Large intestine (tissue), 3 donors: ENCODE measurements at regions not wholly inside any gene's neighbourhood (a gene's known extent, or its start where the extent isn't known, plus 50 kb on each side); places are given as distances from the start of the nearest gene placed in this dataset.

Experiments
- DNase-seq, 2 donors: peaks; one replicate each; pipeline versions ENCODE4 v3.0.0 to v3.0.0-alpha.2; 2013
- H3K27ac ChIP-seq: one replicate; pipeline ENCODE4 v1.5.1; 2013; ENCODE audit warnings: low read length
- H3K27me3 ChIP-seq: 2 replicates; pipeline ENCODE4 v1.6.1; 2013; ENCODE audit warnings: low read length; ENCODE audit not compliant: control insufficient read depth, insufficient read depth
- H3K36me3 ChIP-seq: 2 replicates; pipeline ENCODE4 v1.6.1; 2013; ENCODE audit warnings: low read length; ENCODE audit not compliant: control insufficient read depth, insufficient read depth
- H3K4me1 ChIP-seq: one replicate; pipeline ENCODE4 v1.6.1; 2013; ENCODE audit warnings: low read length; ENCODE audit not compliant: control insufficient read depth, insufficient read depth
- H3K4me3 ChIP-seq: one replicate; pipeline ENCODE4 v1.5.1; 2013; ENCODE audit warnings: low read length
- H3K9me3 ChIP-seq: one replicate; pipeline ENCODE4 v1.6.1; 2013; ENCODE audit warnings: mild to moderate bottlenecking, low read depth, low read length, moderate library complexity; ENCODE audit not compliant: control insufficient read depth
- WGBS: methylation state at CpG from one replicate; pipeline ENCODE4 v1.1.5; 2013; ENCODE audit warnings: low lambda C conversion rate; ENCODE audit not compliant: insufficient coverage; 5-methylcytosine and 5-hydroxymethylcytosine counted together

DNA sequence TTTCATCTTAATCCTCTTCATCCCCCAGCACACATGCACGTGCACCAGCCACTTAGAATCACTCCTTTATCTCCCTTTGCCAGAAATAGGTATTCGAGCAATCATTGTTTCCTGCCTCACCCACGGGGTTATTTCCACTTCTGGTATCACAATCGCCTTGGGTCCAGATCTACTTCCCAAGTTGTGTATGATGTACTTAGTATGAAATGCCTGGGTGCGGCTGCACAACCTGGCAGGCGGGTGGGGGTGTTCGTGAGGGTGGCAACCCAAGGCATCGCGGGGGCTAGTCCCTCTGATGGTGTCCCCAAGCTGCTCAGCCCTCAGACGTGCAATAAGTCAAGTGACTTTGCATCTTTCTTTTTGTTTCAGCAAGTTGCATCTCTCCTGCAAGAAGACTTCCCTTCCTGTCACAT, 475.6 kb downstream of the MIAT start:
- Histone ChIP-seq H3K27ac (no peak overlapping the region), H3K27me3 (peaks cover 10% of the 10 kb centered on the region), H3K4me3 (no peak overlapping the region), H3K36me3 (no peaks in the 10 kb centered on the region), H3K4me1 (no peaks in the 10 kb centered on the region), H3K9me3 (no peaks in the 10 kb centered on the region)
- no peak for DNase-seq
- no CpG with 5 or more reads among the region's 10 CpGs for WGBS

DNA sequence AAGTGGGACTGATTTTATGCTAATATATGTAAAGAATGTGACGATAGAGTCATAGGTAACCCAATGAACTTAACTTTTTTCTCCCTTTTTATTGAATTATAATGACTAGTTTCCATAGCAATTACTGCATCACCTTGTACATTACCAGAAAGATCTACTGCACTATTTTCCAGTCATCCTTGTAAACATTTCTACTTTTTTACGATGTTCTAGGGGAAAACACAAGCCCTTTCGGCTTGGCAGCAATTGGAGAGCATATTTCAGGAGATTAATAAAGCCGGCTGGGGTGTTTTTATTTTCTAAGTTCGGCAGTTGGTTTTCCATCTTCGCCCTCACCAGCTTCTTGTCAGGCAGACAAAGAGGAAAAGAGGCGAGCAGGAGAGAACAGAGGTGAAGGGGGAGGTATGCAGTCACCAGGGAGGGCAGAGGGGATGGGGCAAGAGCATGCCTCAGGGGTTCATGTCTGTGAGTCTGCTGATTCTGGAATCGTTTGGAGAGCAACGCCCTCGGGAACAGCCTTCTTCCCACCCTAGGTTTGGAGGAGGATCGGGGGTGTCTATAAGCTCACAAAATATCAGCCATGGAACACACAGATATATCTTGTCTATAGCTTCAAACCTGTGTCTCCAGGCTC, 476.4 kb downstream of the MIAT start:
- WGBS, result 80% methylated on average over 2 of the region's 11 CpGs
- H3K36me3 ChIP-seq, result no peaks in the 10 kb centered on the region
- H3K27ac ChIP-seq, result no peak overlapping the region

DNA sequence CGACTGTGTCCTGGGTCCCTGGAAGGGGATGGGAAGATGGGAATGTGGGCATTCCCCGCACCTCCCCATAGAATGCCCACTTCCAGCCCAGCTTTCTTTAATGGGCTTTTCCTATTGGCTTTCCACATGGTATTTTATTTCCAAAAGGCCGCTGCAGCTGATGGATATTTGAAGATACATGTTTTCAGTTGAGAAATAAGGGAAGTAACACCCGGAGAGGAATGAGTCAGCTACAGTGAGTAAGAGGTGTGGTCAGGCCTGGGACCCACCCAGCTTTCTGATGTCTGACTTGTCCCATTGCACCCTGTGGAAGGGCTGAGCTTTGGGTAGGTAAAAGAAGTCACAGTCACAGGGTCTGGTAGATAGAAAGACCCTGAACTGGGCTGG, 476.9 kb downstream of the MIAT start:
- no peaks in the 10 kb centered on the region for H3K4me1 ChIP-seq
- H3K4me3 ChIP-seq, result no peak overlapping the region
- peaks cover 5% of the 10 kb centered on the region for H3K27me3 ChIP-seq
- H3K27ac ChIP-seq, result no peak overlapping the region
- H3K36me3 ChIP-seq, result no peaks in the 10 kb centered on the region
- DNase-seq, result no peak
- no peaks in the 10 kb centered on the region for H3K9me3 ChIP-seq
- no CpG with 5 or more reads among the region's 4 CpGs for WGBS

More for the DNA sequence above, 476.4 kb downstream of the MIAT start:
- Histone ChIP-seq H3K9me3 (no peaks in the 10 kb centered on the region), H3K4me1 (no peaks in the 10 kb centered on the region), H3K4me3 (no peak overlapping the region), H3K27me3 (peaks cover 6% of the 10 kb centered on the region)
- no peak for DNase-seq

DNA sequence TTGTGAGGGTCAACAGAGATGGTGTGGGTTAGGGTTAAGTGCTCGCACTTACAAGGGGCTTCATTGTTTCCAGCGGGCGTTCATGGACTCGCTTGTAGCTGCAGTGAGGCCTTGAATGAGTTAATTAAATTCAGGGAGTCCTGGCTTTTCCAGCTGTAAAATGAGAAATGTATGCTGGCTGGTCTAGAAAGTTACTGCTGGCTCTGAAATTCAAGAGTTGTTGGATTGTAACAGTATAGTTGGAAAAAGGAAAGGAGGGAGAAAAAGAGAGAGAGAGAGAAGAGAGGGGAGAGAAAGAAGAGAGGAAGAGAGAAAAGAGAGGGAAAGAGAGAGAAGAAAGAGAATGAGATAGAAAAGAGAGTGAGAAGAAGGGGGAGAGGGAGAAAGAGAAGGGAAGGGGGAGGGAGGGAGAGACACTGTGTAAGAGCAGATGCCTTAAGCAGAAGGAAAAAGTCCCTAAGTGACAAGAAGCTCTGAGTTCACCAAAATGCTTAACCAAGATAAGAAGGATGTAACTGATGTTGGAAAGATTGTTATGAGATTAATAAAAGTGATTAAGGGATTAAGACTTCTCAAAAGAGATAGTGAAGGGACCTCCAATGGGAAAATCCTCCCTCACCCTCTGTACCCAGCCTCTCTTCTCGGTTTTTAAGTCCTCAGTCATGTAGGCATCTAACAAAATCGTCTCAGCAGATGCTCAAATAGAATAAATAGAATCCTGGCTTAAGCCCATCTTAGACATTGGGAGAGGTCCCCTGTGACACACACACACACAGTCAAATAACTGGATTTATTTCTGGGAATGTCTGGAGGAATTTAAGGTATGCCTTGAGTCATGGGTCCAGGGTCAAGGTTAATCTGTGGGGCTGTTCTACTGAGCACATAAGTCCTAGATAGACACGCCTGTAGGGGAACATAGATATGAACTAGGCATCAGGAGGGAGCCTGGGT, 477.9 kb downstream of the MIAT start:
- Histone ChIP-seq H3K9me3 (no peaks in the 10 kb centered on the region), H3K36me3 (no peaks in the 10 kb centered on the region)
- WGBS, result 84% methylated on average over 4 of the region's 7 CpGs

DNA sequence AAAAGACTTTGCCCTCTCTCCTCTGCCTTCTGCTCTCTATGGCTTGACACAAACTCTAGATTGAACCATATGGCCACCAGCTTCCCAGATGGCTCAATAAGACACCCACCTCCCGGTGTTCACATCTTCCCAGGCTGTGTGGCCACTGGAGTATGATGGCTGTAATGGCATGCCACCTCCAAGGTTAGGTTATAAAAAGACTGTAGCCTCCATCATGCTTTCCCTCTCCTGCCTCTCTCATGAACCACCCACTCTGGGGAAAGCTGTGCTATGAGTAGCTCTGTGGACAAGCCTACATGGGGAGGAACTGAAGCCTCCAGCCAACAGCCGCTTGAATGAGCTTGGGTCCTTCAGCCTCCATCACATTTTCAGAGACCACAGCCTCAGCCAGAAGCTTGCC, 479.2 kb downstream of the MIAT start:
- WGBS, result no CpG with 5 or more reads among the region's 2 CpGs
- no peak overlapping the region for H3K4me3 ChIP-seq

More for the DNA sequence above, 477.9 kb downstream of the MIAT start:
- Histone ChIP-seq H3K27ac (no peak overlapping the region), H3K27me3 (peaks cover 5% of the 10 kb centered on the region), H3K4me1 (no peaks in the 10 kb centered on the region), H3K4me3 (no peak overlapping the region)
- no peak for DNase-seq

DNA sequence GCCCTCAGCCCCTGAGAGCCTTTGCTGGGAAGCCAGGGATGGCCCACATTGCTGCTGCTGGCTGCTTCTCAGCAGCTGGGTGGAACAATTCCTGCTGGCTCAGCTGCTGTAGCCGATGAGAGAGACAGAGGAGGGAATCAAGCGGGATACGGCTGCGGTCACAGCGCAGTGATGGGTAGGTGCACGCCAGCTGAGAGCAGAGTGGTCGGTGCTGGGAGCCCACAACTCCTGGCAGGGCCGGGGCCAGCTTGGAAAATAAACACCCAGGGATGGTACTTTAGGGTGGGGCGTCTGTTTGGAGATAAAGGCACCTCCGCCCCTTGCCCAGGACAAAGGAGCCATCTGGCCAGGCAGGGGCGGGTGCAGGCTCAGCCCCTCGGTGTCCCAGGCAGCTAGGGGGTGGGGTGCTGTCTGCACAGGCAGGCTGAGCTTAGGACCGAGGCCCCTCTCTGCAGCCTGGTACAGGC, 480.5 kb downstream of the MIAT start:
- Histone ChIP-seq H3K9me3 (no peaks in the 10 kb centered on the region), H3K36me3 (no peaks in the 10 kb centered on the region), H3K27me3 (peaks cover 5% of the 10 kb centered on the region), H3K4me3 (no peak overlapping the region), H3K4me1 (no peaks in the 10 kb centered on the region), H3K27ac (no peak overlapping the region)
- no CpG with 5 or more reads among the region's 13 CpGs for WGBS
- no peak for DNase-seq

More for the DNA sequence above, 479.2 kb downstream of the MIAT start:
- Histone ChIP-seq H3K36me3 (no peaks in the 10 kb centered on the region), H3K27me3 (peaks cover 5% of the 10 kb centered on the region), H3K4me1 (no peaks in the 10 kb centered on the region), H3K27ac (no peak overlapping the region), H3K9me3 (no peaks in the 10 kb centered on the region)
- no peak for DNase-seq

DNA sequence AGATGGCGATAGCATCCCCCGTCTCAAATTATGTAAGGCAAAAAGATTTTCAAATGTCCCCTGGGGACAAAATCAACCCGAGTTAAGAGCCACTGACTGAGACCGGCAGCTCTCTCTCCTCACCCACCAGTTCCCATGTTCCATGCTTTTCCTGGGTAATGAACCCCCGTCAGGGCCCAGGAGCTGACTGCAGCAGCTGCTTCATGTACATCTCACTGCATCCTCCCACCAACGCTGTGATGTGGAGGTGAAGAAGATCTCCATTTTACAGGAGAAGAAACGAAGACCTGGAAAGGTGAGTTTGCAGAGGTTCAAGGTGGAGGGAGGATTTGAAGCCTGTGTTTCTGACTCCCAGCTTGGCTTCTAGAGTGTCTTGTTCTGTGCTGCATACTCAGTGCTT, 481.1 kb downstream of the MIAT start:
- no CpG with 5 or more reads among the region's 7 CpGs for WGBS

DNA sequence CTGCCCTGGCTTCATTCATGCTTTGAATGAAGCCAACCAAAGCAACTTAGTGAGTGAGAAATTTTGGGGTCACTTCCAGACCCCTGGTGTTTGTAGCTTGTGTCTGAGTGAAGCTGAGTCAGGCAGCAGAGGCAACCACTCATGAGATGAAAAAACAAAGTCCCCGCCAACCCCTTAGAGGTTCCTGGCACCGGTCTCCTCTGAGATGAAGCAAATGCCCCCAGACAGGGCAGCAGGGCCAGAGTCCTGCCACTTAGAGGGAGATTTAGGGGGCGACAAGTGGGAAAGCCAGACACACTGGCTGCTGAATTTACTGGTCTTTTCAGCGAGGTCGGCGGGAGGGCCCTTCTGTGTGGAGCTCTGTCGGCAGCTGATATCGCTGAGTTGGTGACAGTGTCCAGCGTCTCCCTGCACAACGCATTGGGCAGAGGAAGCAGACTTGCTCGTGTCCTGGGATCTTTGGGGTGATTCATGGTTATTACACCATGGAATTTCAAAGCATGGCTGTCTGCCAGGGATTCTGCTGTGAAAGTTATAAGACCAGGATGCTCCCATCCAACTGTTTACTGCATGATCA, 482.6 kb downstream of the MIAT start:
- WGBS, result no CpG with 5 or more reads among the region's 11 CpGs
- Histone ChIP-seq H3K9me3 (no peaks in the 10 kb centered on the region), H3K4me1 (no peaks in the 10 kb centered on the region), H3K27ac (no peak overlapping the region), H3K27me3 (peaks cover 3% of the 10 kb centered on the region), H3K36me3 (no peaks in the 10 kb centered on the region), H3K4me3 (no peak overlapping the region)
- DNase-seq, result no peak

More for the DNA sequence above, 481.1 kb downstream of the MIAT start:
- Histone ChIP-seq H3K27me3 (peaks cover 5% of the 10 kb centered on the region), H3K9me3 (no peaks in the 10 kb centered on the region), H3K4me1 (no peaks in the 10 kb centered on the region), H3K36me3 (no peaks in the 10 kb centered on the region), H3K27ac (no peak overlapping the region), H3K4me3 (no peak overlapping the region)
- no peak for DNase-seq

DNA sequence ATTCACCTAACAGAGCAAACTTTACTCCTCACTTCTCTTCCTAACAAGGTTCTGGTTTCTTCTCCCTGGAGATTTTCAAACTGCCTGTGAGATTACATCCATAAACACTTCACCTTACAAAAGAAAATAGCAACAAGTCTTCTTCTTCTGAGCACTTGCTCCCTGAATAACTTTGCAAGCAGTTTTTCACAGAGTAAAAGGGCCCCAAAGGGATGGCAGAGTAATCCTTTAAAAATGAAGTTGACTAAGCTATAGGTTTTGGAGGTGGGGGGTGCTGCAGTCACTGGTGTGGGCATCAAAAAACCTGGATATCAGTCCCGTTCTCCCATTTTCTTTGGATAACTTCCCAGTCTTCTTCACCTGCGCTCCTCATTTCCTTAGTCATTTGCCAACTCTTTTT, 484.9 kb downstream of the MIAT start:
- no peak for DNase-seq
- H3K36me3 ChIP-seq, result no peaks in the 10 kb centered on the region
- no peaks in the 10 kb centered on the region for H3K27me3 ChIP-seq
- 80% methylated on average over 1 of the region's 2 CpGs for WGBS
- no peak overlapping the region for H3K4me3 ChIP-seq
- peaks cover 6% of the 10 kb centered on the region for H3K4me1 ChIP-seq
- H3K27ac ChIP-seq, result no peak overlapping the region
- H3K9me3 ChIP-seq, result no peaks in the 10 kb centered on the region

DNA sequence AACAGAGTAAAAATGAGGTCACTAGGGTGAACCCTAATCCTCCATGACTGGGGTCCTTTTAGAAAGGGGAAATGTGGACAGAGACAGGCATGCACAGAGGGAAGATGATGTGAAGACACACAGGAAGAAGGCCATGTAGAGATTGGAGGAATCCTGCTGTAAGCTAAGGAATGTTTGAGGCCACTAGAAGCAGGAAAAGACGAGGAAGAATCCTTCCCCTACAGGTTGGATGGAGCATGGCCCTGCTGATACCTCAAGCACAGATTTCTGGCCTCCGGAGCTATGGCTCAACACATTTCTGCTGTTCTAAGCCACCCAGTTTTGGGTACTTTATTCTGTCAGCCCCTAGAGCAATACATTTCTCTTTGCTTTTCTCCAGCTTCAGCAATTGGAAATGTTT, 486.9 kb downstream of the MIAT start:
- H3K36me3 ChIP-seq, result no peaks in the 10 kb centered on the region
- no peak overlapping the region for H3K27ac ChIP-seq
- H3K27me3 ChIP-seq, result no peaks in the 10 kb centered on the region
- no peaks in the 10 kb centered on the region for H3K9me3 ChIP-seq
- no CpG with 5 or more reads among the region's 2 CpGs for WGBS
- peaks cover 16% of the 10 kb centered on the region for H3K4me1 ChIP-seq
- no peak for DNase-seq
- H3K4me3 ChIP-seq, result no peak overlapping the region
